DMS114 treated with DMSO at 0.1 percent for 48 hours (cell line): ENCODE measurements at regions not wholly inside any gene's neighbourhood (a gene's known extent, or its start where the extent isn't known, plus 50 kb on each side); places are given as distances from the start of the nearest gene placed in this dataset.

Experiments used
- DNase-seq: peaks from one replicate; lab custom pipeline; 2025; ENCODE audit not compliant: unreplicated experiment; lab: John Stamatoyannopoulos, UW

DNA sequence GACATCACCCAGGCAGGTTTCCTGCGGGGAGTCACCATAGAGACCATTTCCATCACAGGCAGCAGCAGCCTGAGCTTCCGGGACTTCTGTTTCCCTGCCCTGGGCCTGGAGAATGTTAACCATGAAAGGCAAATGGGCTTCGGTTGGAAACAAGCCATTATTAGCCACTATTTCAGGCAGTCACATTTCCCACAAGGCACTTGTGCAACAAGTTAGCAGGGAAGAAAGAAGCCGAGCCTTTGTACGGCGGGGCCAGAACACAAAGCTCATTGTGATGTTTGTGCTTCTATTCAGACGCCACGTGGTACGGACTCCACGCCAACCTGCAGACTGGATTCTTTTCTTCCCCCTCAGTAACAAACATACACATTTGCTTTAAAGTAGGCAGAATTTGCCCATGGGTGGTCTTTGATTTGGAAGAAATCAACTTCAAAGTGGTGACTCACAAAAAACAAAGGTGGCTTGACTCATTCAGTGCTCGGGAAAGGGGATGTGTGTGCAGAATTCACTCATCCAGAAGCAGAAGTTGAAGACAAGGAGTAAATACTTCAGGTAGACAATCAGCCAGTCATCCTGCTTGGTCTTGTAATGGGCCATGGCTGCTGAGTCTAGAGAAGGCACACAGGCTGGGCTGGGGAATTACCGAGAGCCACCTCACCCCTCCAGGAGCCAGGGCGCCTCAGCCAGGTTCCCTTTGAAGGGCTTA lies 154.2 kb upstream of the PRMT8 start:
- DNase-seq, result no peak

DNA sequence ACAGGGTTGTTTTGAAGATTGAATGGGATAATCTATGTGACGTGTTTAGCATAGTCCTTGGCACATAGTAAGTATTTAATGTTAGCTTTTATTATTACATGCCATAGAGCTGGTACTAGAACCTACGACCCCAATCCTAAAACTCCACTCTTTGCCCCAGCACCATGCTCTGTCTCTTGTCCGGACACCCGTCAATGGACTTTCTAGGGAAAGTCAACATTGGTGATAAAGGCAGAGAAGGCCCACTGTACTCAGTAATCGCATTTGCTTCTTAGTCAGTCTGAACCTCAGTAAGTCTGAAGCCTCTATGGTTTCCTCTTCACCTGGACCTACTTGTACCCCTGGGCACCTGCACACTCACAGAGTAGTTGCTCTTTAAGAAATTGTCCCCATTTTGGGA lies 153.1 kb upstream of the PRMT8 start:
- DNase-seq, result no peak

- no peak for DNase-seq
Observed at GRCh38 chr12:3339221-3339620, 151.8 kb upstream of the PRMT8 start.

DNA sequence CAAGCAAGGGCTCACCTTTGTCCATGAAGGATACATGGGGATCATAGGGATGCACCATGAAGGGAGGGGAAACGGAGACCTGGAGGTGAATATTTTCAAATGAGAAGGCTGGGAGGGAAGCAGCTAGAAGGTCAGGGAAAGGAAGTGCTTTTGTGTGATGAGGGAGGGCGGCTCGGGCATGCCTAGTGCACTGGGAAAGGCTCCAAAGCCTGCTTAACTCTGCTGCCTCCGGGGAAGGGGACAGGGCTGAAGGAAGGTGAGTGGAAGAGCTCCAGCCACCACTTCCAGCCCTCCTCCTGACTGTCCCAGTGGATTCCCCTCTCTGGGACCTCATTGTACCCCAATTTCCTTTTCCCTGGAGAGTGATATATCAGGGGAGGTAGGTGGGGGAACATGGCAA lies 149.4 kb upstream of the PRMT8 start:
- no peak for DNase-seq

DNA sequence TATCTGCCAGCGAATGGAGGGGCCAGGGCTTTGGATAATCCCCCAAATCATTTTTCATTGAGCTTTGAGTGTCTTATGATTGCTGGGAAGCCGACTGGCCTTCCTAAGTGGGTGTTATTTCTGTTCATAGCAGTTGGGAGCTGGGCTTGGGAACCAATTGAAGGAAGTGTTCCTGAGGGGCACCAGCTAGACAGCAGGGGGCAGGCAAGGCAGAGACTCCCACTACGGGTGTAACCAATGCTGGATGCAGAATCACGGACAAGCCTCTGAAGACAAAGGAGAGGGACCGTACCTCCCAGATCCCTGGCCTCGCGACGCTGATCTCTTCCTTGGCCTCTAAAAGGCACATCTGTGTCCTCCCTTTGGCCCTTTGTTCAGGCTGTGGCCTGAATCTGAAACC lies 149.0 kb upstream of the PRMT8 start:
- peak; percentile 33 for DNase-seq

GRCh38 chr12:3348055-3348454 lies 142.9 kb upstream of the PRMT8 start:
- no peak for DNase-seq

GRCh38 chr12:3350432-3350831 lies 140.6 kb upstream of the PRMT8 start:
- DNase-seq, result no peak

DNA sequence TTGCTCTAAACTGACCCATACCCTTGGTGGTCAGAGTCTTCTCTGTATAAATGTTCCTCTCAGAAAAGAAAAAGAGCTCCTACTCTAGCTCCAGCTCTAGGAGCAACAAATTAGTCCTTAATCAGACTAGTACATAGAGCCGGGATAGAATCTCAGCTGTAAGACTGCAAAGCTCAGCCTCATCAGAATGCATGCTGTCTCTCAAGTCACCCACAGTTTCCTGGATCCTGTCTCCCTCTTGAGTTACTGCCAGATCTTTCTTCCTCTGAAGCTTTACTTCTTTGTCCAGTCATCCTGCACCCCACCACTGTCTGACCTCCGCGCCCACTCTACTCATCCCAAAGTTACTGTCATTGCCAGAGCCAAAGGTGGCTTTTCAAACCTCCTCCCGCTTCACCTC lies 139.3 kb upstream of the PRMT8 start:
- DNase-seq, result no peak

DNA sequence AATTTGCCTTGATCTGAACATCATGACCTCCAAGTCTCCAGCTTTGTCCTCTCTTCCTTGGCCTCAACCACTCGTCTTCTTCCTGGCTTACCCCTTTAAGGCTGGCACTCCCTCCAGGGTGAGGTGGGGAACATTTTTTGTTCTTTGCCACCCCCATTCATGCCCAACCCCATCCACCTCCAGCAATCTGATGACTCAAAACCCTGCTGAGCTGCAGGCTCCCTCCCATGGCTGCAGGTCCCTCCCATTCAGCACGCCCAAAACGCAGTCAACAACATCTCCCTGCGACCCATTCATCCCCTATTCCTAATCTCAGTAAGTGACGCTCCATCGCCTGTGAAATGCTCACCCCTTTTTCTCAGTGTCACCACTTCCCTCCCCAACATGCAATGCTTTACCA lies 138.8 kb upstream of the PRMT8 start:
- DNase-seq, result no peak

DNA sequence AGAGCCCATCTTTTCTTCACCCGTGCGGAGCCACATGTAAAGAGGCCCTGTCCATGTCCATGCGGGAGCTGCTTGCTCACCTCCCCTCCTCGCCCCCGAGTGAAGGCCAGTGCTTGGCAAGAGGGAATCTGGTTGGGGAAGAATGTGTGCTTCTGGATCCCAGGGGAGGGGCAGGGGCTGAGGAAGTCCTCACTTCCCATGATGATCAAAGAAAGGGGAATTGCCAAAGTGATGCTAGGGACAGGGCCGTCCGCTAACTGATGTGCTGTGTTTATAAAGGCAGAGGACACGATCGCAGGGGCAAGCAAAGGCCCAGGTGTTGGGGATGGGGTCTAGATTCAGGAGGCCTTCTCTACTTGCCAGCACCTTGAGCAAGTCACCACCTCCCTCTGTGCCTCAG lies 137.4 kb upstream of the PRMT8 start:
- DNase-seq, result no peak

DNA sequence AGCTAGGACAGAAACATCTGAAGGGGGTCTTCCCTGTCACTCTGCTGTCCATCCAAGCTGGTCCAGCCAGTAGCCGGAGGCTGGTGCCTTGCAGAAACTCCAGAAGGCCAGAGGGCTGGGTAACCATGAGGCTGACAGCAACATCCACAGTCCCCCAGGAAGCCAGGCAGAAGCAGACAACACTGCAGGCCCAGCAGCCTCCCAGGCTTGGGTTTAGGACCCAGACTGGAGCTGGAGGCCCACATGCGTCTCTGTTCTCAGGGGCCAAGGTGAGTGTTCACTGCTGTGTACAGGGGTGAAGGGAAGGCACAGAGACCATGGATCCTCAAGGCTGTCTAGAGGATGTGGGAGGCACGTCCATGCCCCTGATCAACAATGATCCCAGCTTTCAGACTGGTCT lies 136.4 kb upstream of the PRMT8 start:
- DNase-seq, result no peak

GRCh38 chr12:3355378-3355900 lies 135.6 kb upstream of the PRMT8 start:
- no peak for DNase-seq

GRCh38 chr12:3357950-3358525 lies 133.0 kb upstream of the PRMT8 start:
- DNase-seq, result no peak

- DNase-seq, result no peak
Observed at GRCh38 chr12:3359478-3359877, 131.5 kb upstream of the PRMT8 start.

DNA sequence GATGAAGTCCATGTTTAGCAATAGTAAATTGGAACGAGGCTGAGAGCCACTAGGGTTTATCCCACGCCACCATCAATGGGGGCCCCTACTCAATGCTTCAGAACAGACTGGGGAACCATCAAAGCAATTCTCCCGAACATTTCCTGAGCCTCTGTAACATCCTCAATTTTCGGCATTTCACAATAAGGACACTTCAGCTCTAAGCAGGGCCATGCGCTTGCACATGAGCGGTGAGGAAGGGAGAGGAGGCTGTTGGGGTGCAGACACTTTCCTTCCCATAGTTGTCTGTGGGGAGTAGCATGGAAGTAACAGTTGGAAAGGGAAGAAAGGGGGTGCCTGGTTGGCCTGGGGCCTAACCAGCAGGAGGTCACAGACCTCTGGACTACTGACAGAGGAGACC lies 129.9 kb upstream of the PRMT8 start:
- DNase-seq, result no peak

- DNase-seq, result no peak
Observed at GRCh38 chr12:3362737-3363136, 128.3 kb upstream of the PRMT8 start.

DNA sequence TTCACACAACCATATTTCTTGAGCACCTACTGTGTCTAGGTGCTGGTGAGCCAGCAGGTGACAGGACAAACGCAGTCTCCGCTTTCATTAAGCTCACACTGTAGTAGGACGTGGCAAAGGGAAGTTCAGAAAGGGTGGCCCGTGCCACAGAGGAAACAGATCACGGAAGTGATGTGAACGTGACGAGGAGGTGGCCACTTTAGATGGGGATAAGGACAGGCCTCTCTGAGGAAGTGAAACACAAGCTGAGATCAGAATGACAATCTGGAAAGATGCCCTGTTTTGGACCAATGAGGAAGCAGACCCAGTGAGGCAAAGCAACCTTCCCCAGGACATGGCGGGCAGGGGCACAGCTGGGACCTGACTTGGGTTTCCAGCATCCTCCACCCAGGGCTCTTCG lies 127.4 kb upstream of the PRMT8 start:
- DNase-seq, result no peak

GRCh38 chr12:3364226-3364625 lies 126.8 kb upstream of the PRMT8 start:
- DNase-seq, result no peak

DNA sequence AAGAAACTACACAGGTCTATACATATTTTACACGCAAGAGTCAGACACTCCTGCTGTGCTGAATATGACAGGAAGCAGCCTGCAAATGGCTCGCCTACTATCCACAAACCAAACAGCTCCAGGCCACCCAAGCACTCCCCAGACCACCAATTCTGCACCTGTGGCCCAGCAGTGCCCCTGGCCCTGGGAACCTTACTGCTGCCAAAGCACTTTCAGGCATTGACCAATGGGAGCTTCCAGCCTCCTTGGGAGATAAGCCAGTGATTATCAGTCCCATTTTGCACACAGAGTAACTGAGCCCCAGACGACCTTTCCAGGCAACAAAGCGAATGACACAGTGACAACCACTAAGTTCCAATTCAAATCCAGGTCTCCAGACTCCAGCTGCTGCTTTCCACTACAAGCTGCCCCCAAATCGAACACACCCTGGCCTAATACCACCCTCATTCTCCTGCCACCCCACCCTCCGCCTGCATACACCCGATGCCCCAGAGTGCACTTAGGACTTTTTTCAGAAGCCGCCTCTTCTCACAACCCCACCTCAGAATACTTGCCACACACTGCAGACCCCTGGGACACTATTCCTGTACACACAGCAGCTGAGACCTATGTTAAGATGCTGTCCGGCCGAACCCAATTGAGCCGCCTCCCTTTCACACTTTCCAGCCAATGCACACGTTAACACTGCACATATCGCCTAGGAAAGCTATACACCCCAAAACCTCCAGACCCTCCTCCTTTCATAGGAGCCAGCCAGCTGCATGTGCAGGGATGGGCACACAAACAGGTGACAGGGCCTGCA lies 126.1 kb upstream of the PRMT8 start:
- DNase-seq, result no peak

DNA sequence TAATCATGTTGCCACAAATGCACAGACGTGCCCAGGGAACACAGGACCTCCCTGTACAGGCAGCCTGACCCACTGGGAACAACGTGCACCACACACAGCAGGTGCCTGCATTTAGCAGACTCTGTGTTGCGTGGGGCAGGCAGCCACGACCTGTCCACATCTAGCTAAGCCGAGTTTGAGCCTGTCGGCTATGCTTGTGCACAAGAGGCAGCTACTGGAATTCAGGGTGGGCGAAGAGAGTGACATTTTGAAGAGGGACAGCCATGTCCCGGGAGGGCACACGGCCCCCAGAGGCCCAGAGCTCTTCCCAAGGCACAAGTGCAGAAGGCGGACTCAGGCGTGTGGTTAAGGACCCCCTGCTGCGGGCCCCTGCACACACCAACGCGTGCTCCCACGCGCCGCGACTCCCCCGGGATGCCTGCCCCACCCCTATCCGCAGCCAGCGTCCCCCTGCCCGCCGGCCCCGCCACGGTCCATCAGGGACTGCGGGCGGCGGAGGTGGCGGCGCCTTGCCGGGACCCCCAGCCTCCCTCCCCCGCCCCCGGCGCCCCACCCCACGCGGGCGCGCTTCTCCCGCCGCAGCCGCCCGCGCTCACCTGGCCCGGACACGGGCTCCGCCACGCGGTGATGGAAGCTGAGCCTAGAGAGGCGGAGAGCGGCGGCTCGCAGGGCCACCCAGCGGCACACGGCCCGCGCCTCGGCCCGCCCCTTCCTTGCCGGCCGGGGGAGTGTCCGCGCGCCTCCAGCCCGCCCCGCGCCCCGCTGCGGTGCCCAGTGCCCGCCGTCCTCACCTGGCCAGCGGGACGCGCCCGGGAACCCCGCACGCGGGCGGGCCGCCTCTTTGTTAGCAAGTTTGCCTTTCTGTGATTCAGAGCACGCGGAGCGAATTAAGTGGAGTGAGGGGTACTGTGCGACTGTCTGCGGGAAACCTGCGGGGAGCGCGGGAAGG lies 125.3 kb upstream of the PRMT8 start:
- DNase-seq, result peak; percentile 16
